AG04450 (cell line): ENCODE measurements at regions not wholly inside any gene's neighbourhood (a gene's known extent, or its start where the extent isn't known, plus 50 kb on each side); places are given as distances from the start of the nearest gene placed in this dataset.

Source experiments
- CTCF ChIA-PET: fragments of 300-600, 350-600 bp; formaldehyde crosslinking; extraction: SDS; loops from one replicate; lab custom pipeline; 2022; ENCODE audit warnings: antibody characterized with exemption, inconsistent platforms; lab: Charles Lee
- POLR2A ChIA-PET: fragments of 350-600 bp; formaldehyde crosslinking; extraction: SDS; loops from one replicate; lab custom pipeline; 2021; ENCODE audit warnings: antibody characterized with exemption, inconsistent platforms; lab: Yijun Ruan, JAX
- DNase-seq: peaks from one replicate; pipeline ENCODE4 v3.0.0-alpha.2; 2011; ENCODE audit warnings: low read depth, low spot score
- H3K27ac ChIP-seq: one replicate; pipeline ENCODE4 v1.5.1; 2012; ENCODE audit warnings: low read depth, low read length, control low read depth
- H3K27me3 ChIP-seq: one replicate; pipeline ENCODE4 v1.6.0; 2012; ENCODE audit warnings: low read length; ENCODE audit not compliant: control insufficient read depth, insufficient read depth
- H3K4me3 ChIP-seq: 2 replicates; pipeline ENCODE4 v1.5.1; 2011; ENCODE audit warnings: mild to moderate bottlenecking, low read depth, low read length, control low read depth
- H3K9me3 ChIP-seq: 2 replicates; pipeline ENCODE4 v1.5.1; 2012; ENCODE audit warnings: low read length; ENCODE audit not compliant: control insufficient read depth, insufficient read depth
- TF ChIP-seq, protein P1 (sequence below): IDR thresholded peaks from 2 replicates; pipeline ENCODE4 v1.5.1; 2011; ENCODE audit warnings: low read depth, low read length, control low read depth, inconsistent platforms

GRCh38 chr11:113602483-113602882, 103.6 kb downstream of the TMPRSS5 start:
- no peak overlapping the region for H3K4me3 ChIP-seq
- H3K27me3 ChIP-seq = no peaks in the 10 kb centered on the region
- no peak for DNase-seq
- no peaks in the 10 kb centered on the region for H3K9me3 ChIP-seq
- ChIA-PET POLR2A (no interaction called here), CTCF (interaction anchor here (0.6 kb wide), 1 partner anchor 624 kb away, joined by 4 read pairs; no protein-coding TSS in a partner anchor)
- H3K27ac ChIP-seq = no peak overlapping the region
- TF ChIP-seq, protein P1, sequence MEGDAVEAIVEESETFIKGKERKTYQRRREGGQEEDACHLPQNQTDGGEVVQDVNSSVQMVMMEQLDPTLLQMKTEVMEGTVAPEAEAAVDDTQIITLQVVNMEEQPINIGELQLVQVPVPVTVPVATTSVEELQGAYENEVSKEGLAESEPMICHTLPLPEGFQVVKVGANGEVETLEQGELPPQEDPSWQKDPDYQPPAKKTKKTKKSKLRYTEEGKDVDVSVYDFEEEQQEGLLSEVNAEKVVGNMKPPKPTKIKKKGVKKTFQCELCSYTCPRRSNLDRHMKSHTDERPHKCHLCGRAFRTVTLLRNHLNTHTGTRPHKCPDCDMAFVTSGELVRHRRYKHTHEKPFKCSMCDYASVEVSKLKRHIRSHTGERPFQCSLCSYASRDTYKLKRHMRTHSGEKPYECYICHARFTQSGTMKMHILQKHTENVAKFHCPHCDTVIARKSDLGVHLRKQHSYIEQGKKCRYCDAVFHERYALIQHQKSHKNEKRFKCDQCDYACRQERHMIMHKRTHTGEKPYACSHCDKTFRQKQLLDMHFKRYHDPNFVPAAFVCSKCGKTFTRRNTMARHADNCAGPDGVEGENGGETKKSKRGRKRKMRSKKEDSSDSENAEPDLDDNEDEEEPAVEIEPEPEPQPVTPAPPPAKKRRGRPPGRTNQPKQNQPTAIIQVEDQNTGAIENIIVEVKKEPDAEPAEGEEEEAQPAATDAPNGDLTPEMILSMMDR = no peak

- Histone ChIP-seq H3K9me3 (no peaks in the 10 kb centered on the region), H3K4me3 (no peak overlapping the region), H3K27ac (no peak overlapping the region), H3K27me3 (no peaks in the 10 kb centered on the region)
- TF ChIP-seq, protein P1 = no peak
- ChIA-PET CTCF (no interaction called here), POLR2A (no interaction called here)
- DNase-seq = no peak
Measured at GRCh38 chr11:113596658-113597057, 109.5 kb downstream of the TMPRSS5 start.

DNA sequence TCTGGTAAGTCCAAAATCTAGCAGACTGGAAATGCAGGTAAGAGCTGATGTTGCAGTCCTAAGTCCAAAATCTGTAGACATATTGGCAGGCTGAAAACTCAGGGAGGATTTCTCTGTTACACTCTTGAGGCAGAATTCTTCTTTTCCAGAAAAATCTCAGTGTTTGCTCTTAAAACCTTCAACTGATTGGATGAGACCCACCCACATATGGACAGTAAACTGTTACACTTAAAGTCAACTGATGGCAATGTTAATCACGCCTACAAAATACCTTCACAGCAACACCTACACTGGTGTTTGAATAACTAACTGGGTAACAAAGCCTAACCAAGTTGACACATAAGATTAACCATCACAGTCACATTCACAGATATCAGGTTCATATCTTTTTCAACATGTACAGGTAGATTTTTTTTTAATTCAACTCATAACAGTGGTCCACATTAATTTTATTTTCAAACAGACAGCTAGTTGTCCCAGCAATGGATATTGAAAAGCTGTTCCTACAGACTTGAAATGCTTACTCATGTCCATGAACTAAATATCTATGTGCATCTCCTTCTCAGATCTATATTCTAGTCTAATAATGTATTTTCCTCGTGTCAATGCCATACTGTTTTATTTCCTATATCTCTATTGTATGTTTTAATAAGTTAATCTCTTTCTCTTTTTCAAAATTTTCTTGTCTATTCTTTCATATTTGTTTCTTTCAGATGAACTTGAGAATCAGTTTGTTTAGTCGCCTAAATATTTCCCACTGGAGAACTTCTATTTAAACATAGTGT, 110.1 kb downstream of the TMPRSS5 start:
- no peak overlapping the region for H3K27ac ChIP-seq
- no peak for DNase-seq
- CTCF ChIA-PET = no interaction called here
- POLR2A ChIA-PET = no interaction called here
- H3K4me3 ChIP-seq = no peak overlapping the region
- H3K9me3 ChIP-seq = no peaks in the 10 kb centered on the region
- H3K27me3 ChIP-seq = no peaks in the 10 kb centered on the region
- TF ChIP-seq, protein P1 = no peak

DNA sequence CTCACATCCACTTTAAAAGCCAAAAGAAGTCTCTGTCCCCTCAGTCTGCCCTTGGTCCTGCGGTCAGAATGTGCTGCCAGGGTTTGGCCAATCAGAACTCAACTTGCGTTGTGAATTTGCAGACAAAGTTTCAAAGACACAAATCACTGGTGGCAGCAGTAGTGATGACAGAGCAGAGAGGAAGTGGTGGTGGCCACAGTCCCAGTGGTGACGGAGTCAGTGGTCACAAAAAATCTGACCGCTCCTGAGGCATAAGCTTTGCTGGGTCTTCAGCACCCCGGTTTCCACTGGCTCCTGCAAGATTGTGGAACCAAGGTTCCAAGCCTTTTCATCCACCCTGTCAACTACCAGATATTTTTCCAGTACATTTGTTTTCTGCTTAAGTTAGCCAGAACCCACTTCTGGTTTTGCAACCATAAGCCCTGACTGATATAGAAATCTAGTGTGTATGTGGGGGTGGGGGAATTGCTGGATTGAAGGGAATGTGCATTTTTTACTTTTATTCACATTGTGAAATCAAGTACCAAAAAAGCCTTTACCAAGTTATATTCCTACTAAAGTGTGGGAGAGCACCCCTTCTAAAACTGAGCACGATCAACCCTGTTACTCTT, 112.3 kb downstream of the TMPRSS5 start:
- no peak for DNase-seq
- Histone ChIP-seq H3K27me3 (no peaks in the 10 kb centered on the region), H3K27ac (no peak overlapping the region), H3K9me3 (no peaks in the 10 kb centered on the region), H3K4me3 (no peak overlapping the region)
- TF ChIP-seq, protein P1 = no peak
- POLR2A ChIA-PET = no interaction called here
- CTCF ChIA-PET = no interaction called here

- ChIA-PET CTCF (no interaction called here), POLR2A (no interaction called here)
- DNase-seq = no peak
- Histone ChIP-seq H3K4me3 (no peak overlapping the region), H3K27ac (no peak overlapping the region), H3K27me3 (no peaks in the 10 kb centered on the region), H3K9me3 (no peaks in the 10 kb centered on the region)
- TF ChIP-seq, protein P1 = no peak
Measured at GRCh38 chr11:113591117-113591516, 115.0 kb downstream of the TMPRSS5 start.
